ENCODE measurements at regions not wholly inside any gene's neighbourhood (a gene's known extent, or its start where the extent isn't known, plus 50 kb on each side); places are given as distances from the start of the nearest gene placed in this dataset.
"Not testable (repeated sequence)": the region's sequence is repeated elsewhere in the genome, so short reads cannot be mapped to it uniquely, and the experiment has no call there.

- no peak for DNase-seq
- no peak for ATAC-seq
- no peaks in the 10 kb centered on the region for H3K9me3 ChIP-seq (ENCODE audit: control insufficient read depth, low read length, poor library complexity, severe bottlenecking)
- no peaks in the 10 kb centered on the region for H3K27me3 Mint-ChIP-seq
- H3K36me3 Mint-ChIP-seq (ENCODE audit: low read depth) = no peaks in the 10 kb centered on the region
- H3K4me1 Mint-ChIP-seq = no peaks in the 10 kb centered on the region
- H3K4me3 Mint-ChIP-seq = no peak overlapping the region
- no peak overlapping the region for H3K27ac Mint-ChIP-seq
Measured at GRCh38 chr3:88704338-88704737, 403.1 kb upstream of the EPHA3 start.

DNA sequence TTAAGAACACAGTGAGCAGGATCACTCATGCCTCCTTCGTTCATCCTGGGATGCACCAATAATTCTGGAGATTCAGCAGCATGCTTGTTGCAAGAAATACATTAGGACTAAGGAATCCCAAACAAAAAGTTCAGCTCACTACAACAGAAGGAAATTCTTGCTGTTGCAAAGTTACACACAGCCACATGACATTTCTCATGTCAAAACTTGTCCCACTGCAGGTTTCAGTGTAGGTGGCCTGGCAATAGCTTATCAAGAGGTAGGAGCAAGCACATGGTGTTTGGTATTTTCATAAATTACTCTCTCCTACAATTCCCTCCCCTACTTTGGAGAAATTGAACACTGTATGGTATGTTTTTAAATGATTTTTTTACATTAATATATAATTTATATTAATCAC is 399.6 kb upstream of the EPHA3 start:
- Mint-ChIP-seq H3K27me3 (no peaks in the 10 kb centered on the region), H3K4me3 (no peak overlapping the region), H3K27ac (no peak overlapping the region), H3K36me3 (ENCODE audit: low read depth) (no peaks in the 10 kb centered on the region), H3K4me1 (no peaks in the 10 kb centered on the region)
- ATAC-seq = no peak
- DNase-seq = no peak
- no peaks in the 10 kb centered on the region for H3K9me3 ChIP-seq (ENCODE audit: control insufficient read depth, low read length, poor library complexity, severe bottlenecking)

DNA sequence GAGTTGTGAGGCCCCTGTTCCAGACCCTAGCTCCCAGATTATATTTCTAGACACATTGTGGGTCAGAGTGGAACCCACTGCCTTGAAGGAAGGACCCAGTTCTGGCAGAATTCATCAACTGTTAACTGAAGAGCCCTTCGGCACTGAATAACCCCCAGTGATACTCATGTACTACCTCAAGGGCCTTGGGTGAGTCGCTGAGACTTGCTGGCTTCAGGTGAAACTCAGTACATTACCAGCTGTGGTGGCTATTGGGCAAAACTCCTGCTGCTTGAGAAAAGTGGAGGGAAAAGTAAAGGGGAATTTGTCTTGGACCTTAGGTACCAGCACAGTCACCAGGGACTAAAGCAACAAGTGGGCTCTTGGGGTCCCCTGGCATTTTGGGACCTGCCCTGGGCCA is 394.9 kb upstream of the EPHA3 start:
- no peaks in the 10 kb centered on the region for H3K36me3 Mint-ChIP-seq (ENCODE audit: low read depth)
- no peaks in the 10 kb centered on the region for H3K4me1 Mint-ChIP-seq
- H3K4me3 Mint-ChIP-seq = no peak overlapping the region
- H3K27me3 Mint-ChIP-seq = no peaks in the 10 kb centered on the region
- no peak for DNase-seq
- H3K27ac Mint-ChIP-seq = no peak overlapping the region
- no peak for ATAC-seq
- H3K9me3 ChIP-seq (ENCODE audit: control insufficient read depth, low read length, poor library complexity, severe bottlenecking) = no peaks in the 10 kb centered on the region

GRCh38 chr3:88713233-88713691 is 394.2 kb upstream of the EPHA3 start:
- no peak for DNase-seq
- H3K4me3 Mint-ChIP-seq = no peak overlapping the region
- no peaks in the 10 kb centered on the region for H3K36me3 Mint-ChIP-seq (ENCODE audit: low read depth)
- H3K27me3 Mint-ChIP-seq = no peaks in the 10 kb centered on the region
- H3K4me1 Mint-ChIP-seq = no peaks in the 10 kb centered on the region
- ATAC-seq = no peak
- H3K9me3 ChIP-seq (ENCODE audit: control insufficient read depth, low read length, poor library complexity, severe bottlenecking) = no peaks in the 10 kb centered on the region
- H3K27ac Mint-ChIP-seq = no peak overlapping the region

GRCh38 chr3:88725440-88726165 is 381.8 kb upstream of the EPHA3 start:
- no peak for DNase-seq

DNA sequence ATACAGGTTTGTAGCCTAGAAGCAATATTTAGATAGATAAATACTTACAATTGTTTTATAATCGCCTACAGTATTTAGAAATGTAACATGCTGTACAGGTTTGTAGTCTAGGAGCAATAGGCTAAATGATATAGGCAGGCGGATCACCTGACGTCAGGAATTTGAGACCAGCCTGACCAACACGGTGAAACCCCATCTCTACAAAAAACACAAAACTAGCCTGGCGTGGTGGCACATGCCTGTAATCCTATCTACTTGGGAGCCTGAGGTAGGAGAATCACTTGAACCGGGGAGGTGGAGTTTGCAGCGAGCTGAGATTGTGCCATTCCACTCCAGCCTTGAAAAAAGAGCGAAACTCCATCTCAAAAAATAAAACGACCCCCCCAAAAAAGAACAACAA is 375.2 kb upstream of the EPHA3 start:
- H3K4me3 Mint-ChIP-seq = no peak overlapping the region
- no peaks in the 10 kb centered on the region for H3K36me3 Mint-ChIP-seq (ENCODE audit: low read depth)
- no peak overlapping the region for H3K27ac Mint-ChIP-seq
- no peaks in the 10 kb centered on the region for H3K27me3 Mint-ChIP-seq
- no peak for ATAC-seq
- no peaks in the 10 kb centered on the region for H3K4me1 Mint-ChIP-seq
- no peaks in the 10 kb centered on the region for H3K9me3 ChIP-seq (ENCODE audit: control insufficient read depth, low read length, poor library complexity, severe bottlenecking)
- DNase-seq = no peak

More at GRCh38 chr3:88725440-88726165, 381.8 kb upstream of the EPHA3 start:
- no peaks in the 10 kb centered on the region for H3K9me3 ChIP-seq (ENCODE audit: control insufficient read depth, low read length, poor library complexity, severe bottlenecking)
- H3K4me3 Mint-ChIP-seq = no peak overlapping the region
- no peaks in the 10 kb centered on the region for H3K36me3 Mint-ChIP-seq (ENCODE audit: low read depth)
- no peak overlapping the region for H3K27ac Mint-ChIP-seq
- ATAC-seq = no peak
- no peaks in the 10 kb centered on the region for H3K27me3 Mint-ChIP-seq
- no peaks in the 10 kb centered on the region for H3K4me1 Mint-ChIP-seq

DNA sequence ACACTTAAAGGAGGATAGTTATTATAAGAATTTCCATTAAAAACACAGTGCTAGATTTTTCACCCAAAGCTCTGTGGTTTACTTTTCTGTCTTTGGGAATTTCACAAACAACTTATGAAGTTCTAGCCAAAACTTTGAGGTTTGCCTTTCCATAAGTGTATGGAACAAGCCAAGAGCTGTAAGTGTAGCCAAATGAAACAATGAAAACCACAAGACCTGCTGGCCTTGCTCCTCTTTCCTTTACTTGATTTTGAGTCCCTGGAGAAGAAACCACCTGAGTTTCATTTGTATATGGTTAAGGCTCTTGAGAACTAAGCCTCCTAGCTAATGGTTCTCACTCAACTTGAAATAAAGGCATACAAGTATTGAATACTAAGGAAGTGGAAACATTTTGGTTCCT is 365.3 kb upstream of the EPHA3 start:
- ATAC-seq = no peak
- Mint-ChIP-seq H3K4me3 (no peak overlapping the region), H3K36me3 (ENCODE audit: low read depth) (no peaks in the 10 kb centered on the region), H3K4me1 (no peaks in the 10 kb centered on the region), H3K27ac (no peak overlapping the region), H3K27me3 (no peaks in the 10 kb centered on the region)
- DNase-seq = no peak
- no peaks in the 10 kb centered on the region for H3K9me3 ChIP-seq (ENCODE audit: control insufficient read depth, low read length, poor library complexity, severe bottlenecking)

GRCh38 chr3:88742674-88743507 is 364.5 kb upstream of the EPHA3 start:
- no peaks in the 10 kb centered on the region for H3K9me3 ChIP-seq (ENCODE audit: control insufficient read depth, low read length, poor library complexity, severe bottlenecking)
- ATAC-seq = no peak
- Mint-ChIP-seq H3K36me3 (ENCODE audit: low read depth) (no peaks in the 10 kb centered on the region), H3K4me3 (no peak overlapping the region), H3K27ac (no peak overlapping the region), H3K27me3 (no peaks in the 10 kb centered on the region), H3K4me1 (no peaks in the 10 kb centered on the region)
- DNase-seq = no peak

DNA sequence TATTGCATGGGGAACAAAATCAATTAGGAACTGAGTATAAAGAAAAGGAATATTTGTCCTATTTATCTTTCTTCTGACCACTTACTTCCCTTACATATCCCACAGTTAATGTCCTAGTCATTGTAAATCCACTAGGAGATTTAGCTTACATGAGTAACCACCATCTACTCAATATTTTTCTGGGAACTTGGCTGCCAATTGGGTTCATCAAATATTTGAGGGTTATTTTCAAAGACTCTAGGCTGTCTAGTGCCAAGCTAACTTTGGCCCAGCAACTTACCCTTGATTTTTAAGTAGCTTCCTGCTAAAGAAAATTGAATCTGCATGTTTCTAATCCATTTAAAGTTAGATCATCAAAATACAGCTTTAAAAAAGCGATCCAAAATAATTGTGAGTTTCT is 362.5 kb upstream of the EPHA3 start:
- ATAC-seq (no peak), DNase-seq (no peak)
- Mint-ChIP-seq H3K27me3 (no peaks in the 10 kb centered on the region), H3K27ac (no peak overlapping the region), H3K36me3 (ENCODE audit: low read depth) (no peaks in the 10 kb centered on the region), H3K4me1 (no peaks in the 10 kb centered on the region), H3K4me3 (no peak overlapping the region)
- H3K9me3 ChIP-seq (ENCODE audit: control insufficient read depth, low read length, poor library complexity, severe bottlenecking) = no peaks in the 10 kb centered on the region

GRCh38 chr3:88747145-88747544 is 360.3 kb upstream of the EPHA3 start:
- DNase-seq; ATAC-seq; H3K36me3 Mint-ChIP-seq (ENCODE audit: low read depth); H3K4me1 Mint-ChIP-seq; H3K27ac Mint-ChIP-seq; H3K27me3 Mint-ChIP-seq; H3K4me3 Mint-ChIP-seq; H3K9me3 ChIP-seq (ENCODE audit: control insufficient read depth, low read length, poor library complexity, severe bottlenecking): not testable (repeated sequence)

DNA sequence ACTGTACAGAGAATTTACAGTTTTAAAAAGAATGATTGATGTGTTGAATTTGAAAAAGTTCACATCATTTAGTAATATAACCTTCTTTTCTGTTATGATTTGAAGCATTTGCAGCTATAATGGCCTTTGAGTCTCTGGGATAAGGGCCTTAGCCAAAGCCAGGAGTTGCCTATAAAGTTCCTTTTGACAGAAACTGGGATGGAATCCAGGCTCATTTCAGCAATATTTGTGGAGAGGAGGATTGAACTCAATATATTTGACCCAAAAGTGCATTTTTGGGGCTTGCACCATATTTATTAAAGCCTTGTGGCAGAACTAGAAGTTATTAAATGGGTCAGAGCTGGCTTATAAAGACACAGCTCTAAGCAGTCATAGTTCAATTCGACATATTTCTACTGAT is 348.7 kb upstream of the EPHA3 start:
- Mint-ChIP-seq H3K4me1 (no peaks in the 10 kb centered on the region), H3K4me3 (no peak overlapping the region), H3K27me3 (no peaks in the 10 kb centered on the region), H3K36me3 (ENCODE audit: low read depth) (no peaks in the 10 kb centered on the region), H3K27ac (no peak overlapping the region)
- ATAC-seq (no peak), DNase-seq (no peak)
- no peaks in the 10 kb centered on the region for H3K9me3 ChIP-seq (ENCODE audit: control insufficient read depth, low read length, poor library complexity, severe bottlenecking)

GRCh38 chr3:88767746-88768145 is 339.7 kb upstream of the EPHA3 start:
- H3K9me3 ChIP-seq (ENCODE audit: control insufficient read depth, low read length, poor library complexity, severe bottlenecking) = no peaks in the 10 kb centered on the region
- no peak for DNase-seq
- Mint-ChIP-seq H3K27ac (no peak overlapping the region), H3K36me3 (ENCODE audit: low read depth) (no peaks in the 10 kb centered on the region), H3K4me3 (no peak overlapping the region), H3K27me3 (no peaks in the 10 kb centered on the region), H3K4me1 (no peaks in the 10 kb centered on the region)
- no peak for ATAC-seq

GRCh38 chr3:88773766-88774165 is 333.7 kb upstream of the EPHA3 start:
- Mint-ChIP-seq H3K27me3 (no peaks in the 10 kb centered on the region), H3K4me1 (no peaks in the 10 kb centered on the region), H3K4me3 (no peak overlapping the region), H3K36me3 (ENCODE audit: low read depth) (no peaks in the 10 kb centered on the region), H3K27ac (no peak overlapping the region)
- ATAC-seq = no peak
- no peaks in the 10 kb centered on the region for H3K9me3 ChIP-seq (ENCODE audit: control insufficient read depth, low read length, poor library complexity, severe bottlenecking)
- DNase-seq = no peak
